ENCODE measurements at regions not wholly inside any gene's neighbourhood (a gene's known extent, or its start where the extent isn't known, plus 50 kb on each side); places are given as distances from the start of the nearest gene placed in this dataset.

GRCh38 chr6:23181356-23182110 lies 612.2 kb downstream of the HDGFL1 start:
- TF ChIP-seq POLR2A (IDR thresholded peaks at IDR 0.05; ENCODE audit: low read depth): no peak
- TF ChIP-seq, protein P1, sequence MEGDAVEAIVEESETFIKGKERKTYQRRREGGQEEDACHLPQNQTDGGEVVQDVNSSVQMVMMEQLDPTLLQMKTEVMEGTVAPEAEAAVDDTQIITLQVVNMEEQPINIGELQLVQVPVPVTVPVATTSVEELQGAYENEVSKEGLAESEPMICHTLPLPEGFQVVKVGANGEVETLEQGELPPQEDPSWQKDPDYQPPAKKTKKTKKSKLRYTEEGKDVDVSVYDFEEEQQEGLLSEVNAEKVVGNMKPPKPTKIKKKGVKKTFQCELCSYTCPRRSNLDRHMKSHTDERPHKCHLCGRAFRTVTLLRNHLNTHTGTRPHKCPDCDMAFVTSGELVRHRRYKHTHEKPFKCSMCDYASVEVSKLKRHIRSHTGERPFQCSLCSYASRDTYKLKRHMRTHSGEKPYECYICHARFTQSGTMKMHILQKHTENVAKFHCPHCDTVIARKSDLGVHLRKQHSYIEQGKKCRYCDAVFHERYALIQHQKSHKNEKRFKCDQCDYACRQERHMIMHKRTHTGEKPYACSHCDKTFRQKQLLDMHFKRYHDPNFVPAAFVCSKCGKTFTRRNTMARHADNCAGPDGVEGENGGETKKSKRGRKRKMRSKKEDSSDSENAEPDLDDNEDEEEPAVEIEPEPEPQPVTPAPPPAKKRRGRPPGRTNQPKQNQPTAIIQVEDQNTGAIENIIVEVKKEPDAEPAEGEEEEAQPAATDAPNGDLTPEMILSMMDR (IDR thresholded peaks at IDR 0.05): no peak
- TF ChIP-seq POLR2AphosphoS5 (IDR thresholded peaks at IDR 0.05): no peak
- no peak for TF ChIP-seq EP300 (IDR thresholded peaks at IDR 0.05)

Measured in esophagus muscularis mucosa (tissue), 4 donors.